HAP-1 (cell line): ENCODE measurements at regions not wholly inside any gene's neighbourhood (a gene's known extent, or its start where the extent isn't known, plus 50 kb on each side); places are given as distances from the start of the nearest gene placed in this dataset.

Source experiments
- DNase-seq, 2 experiments: peaks; one replicate each; pipeline ENCODE4 v3.0.0-alpha.2; 2016 to 2020; ENCODE audit warnings: low spot score in 2 of 2
- H3K27me3 ChIP-seq: fragments of 250-450 bp; sonication (Bioruptor Pico); 2 replicates; pipeline ENCODE4 v1.5.1; 2020; ENCODE audit warnings: low read depth, mild to moderate bottlenecking, moderate library complexity
- H3K36me3 ChIP-seq: fragments of 250-450 bp; sonication (Bioruptor Pico); replicated peaks from 2 replicates; pipeline ENCODE4 v1.5.1; 2020; ENCODE audit warnings: mild to moderate bottlenecking
- H3K4me1 ChIP-seq: fragments of 250-450 bp; sonication (Bioruptor Pico); 2 replicates; pipeline ENCODE4 v1.5.1; 2020; ENCODE audit warnings: mild to moderate bottlenecking
- H3K4me3 ChIP-seq: fragments of 250-450 bp; sonication (Bioruptor Pico); 2 replicates; pipeline ENCODE4 v1.5.1; 2020; ENCODE audit warnings: mild to moderate bottlenecking, moderate library complexity
- H3K9me3 ChIP-seq: fragments of 250-450 bp; sonication (Bioruptor Pico); 2 replicates; pipeline ENCODE4 v1.5.1; 2020; ENCODE audit warnings: mild to moderate bottlenecking, moderate library complexity
- in situ Hi-C: fragments of 300-500 bp; cut with MboI; formaldehyde crosslinking; loops from 3 replicates; pipeline ENCODE4 v1.14.3; 2020; ENCODE audit warnings: low sequenced_read_pairs, inconsistent platforms, mixed read lengths

GRCh38 chr2:235244255-235245220 lies 249.3 kb upstream of the AGAP1 start:
- H3K4me1 ChIP-seq = no peaks in the 10 kb centered on the region
- in situ Hi-C loops = no loop called here
- no peaks in the 10 kb centered on the region for H3K27me3 ChIP-seq
- H3K36me3 ChIP-seq = no peaks in the 10 kb centered on the region
- no peak for DNase-seq
- no peaks in the 10 kb centered on the region; the same call in 1 of the 2 replicates for H3K9me3 ChIP-seq
- H3K4me3 ChIP-seq = no peak overlapping the region

- Histone ChIP-seq H3K36me3 (no peaks in the 10 kb centered on the region), H3K4me3 (no peak overlapping the region), H3K4me1 (no peaks in the 10 kb centered on the region), H3K9me3 (no peaks in the 10 kb centered on the region; the same call in 1 of the 2 replicates), H3K27me3 (no peaks in the 10 kb centered on the region)
- in situ Hi-C loops = no loop called here
- DNase-seq = no peak
These were observed 246.8 kb upstream of the AGAP1 start for GRCh38 chr2:235247001-235247400.

- Histone ChIP-seq H3K27me3 (no peaks in the 10 kb centered on the region), H3K4me3 (no peak overlapping the region), H3K9me3 (no peaks in the 10 kb centered on the region), H3K36me3 (no peaks in the 10 kb centered on the region), H3K4me1 (no peaks in the 10 kb centered on the region)
- in situ Hi-C loops = no loop called here
- no peak for DNase-seq
These were observed 238.2 kb upstream of the AGAP1 start for GRCh38 chr2:235255693-235256092.

GRCh38 chr2:235257590-235257989 lies 236.3 kb upstream of the AGAP1 start:
- H3K4me1 ChIP-seq = no peaks in the 10 kb centered on the region
- no peaks in the 10 kb centered on the region for H3K27me3 ChIP-seq
- no peaks in the 10 kb centered on the region for H3K9me3 ChIP-seq
- no peak for DNase-seq
- H3K4me3 ChIP-seq = no peak overlapping the region
- H3K36me3 ChIP-seq = no peaks in the 10 kb centered on the region
- in situ Hi-C loops = no loop called here

- Histone ChIP-seq H3K4me3 (no peak overlapping the region), H3K4me1 (no peaks in the 10 kb centered on the region), H3K9me3 (no peaks in the 10 kb centered on the region), H3K27me3 (no peaks in the 10 kb centered on the region), H3K36me3 (no peaks in the 10 kb centered on the region)
- in situ Hi-C loops = no loop called here
- DNase-seq = no peak
These were observed 231.1 kb upstream of the AGAP1 start for GRCh38 chr2:235262750-235263149.

GRCh38 chr2:235263205-235264120 lies 230.4 kb upstream of the AGAP1 start:
- no peak overlapping the region for H3K4me3 ChIP-seq
- peak in 1 of 2 experiments; percentile 11 for DNase-seq
- H3K4me1 ChIP-seq = no peaks in the 10 kb centered on the region
- H3K27me3 ChIP-seq = no peaks in the 10 kb centered on the region
- no peaks in the 10 kb centered on the region for H3K36me3 ChIP-seq
- H3K9me3 ChIP-seq = no peaks in the 10 kb centered on the region
- in situ Hi-C loops = no loop called here

GRCh38 chr2:235264121-235264493 lies 229.7 kb upstream of the AGAP1 start:
- no peak for DNase-seq

GRCh38 chr2:235264512-235264911 lies 229.3 kb upstream of the AGAP1 start:
- Histone ChIP-seq H3K27me3 (no peaks in the 10 kb centered on the region), H3K9me3 (no peaks in the 10 kb centered on the region), H3K4me1 (no peaks in the 10 kb centered on the region), H3K36me3 (no peaks in the 10 kb centered on the region), H3K4me3 (no peak overlapping the region)
- no peak for DNase-seq
- in situ Hi-C loops = no loop called here

More at GRCh38 chr2:235264121-235264493, 229.7 kb upstream of the AGAP1 start:
- in situ Hi-C loops = no loop called here
- Histone ChIP-seq H3K4me3 (no peak overlapping the region), H3K36me3 (no peaks in the 10 kb centered on the region), H3K27me3 (no peaks in the 10 kb centered on the region), H3K9me3 (no peaks in the 10 kb centered on the region), H3K4me1 (no peaks in the 10 kb centered on the region)

- DNase-seq = no peak
- in situ Hi-C loops = no loop called here
- H3K36me3 ChIP-seq = no peaks in the 10 kb centered on the region
- H3K9me3 ChIP-seq = no peaks in the 10 kb centered on the region
- no peaks in the 10 kb centered on the region for H3K4me1 ChIP-seq
- no peak overlapping the region for H3K4me3 ChIP-seq
- no peaks in the 10 kb centered on the region; the same call in 1 of the 2 replicates for H3K27me3 ChIP-seq
These were observed 228.4 kb upstream of the AGAP1 start for GRCh38 chr2:235265348-235265965.

- peaks cover 6% of the 10 kb centered on the region; the same call in 1 of the 2 replicates for H3K27me3 ChIP-seq
- H3K4me1 ChIP-seq = no peaks in the 10 kb centered on the region
- no peak overlapping the region for H3K4me3 ChIP-seq
- DNase-seq = no peak
- no peaks in the 10 kb centered on the region for H3K36me3 ChIP-seq
- in situ Hi-C loops = no loop called here
- no peaks in the 10 kb centered on the region for H3K9me3 ChIP-seq
These were observed 226.6 kb upstream of the AGAP1 start for GRCh38 chr2:235267251-235267650.

GRCh38 chr2:235268535-235268934 lies 225.3 kb upstream of the AGAP1 start:
- Histone ChIP-seq H3K4me1 (no peaks in the 10 kb centered on the region), H3K36me3 (no peaks in the 10 kb centered on the region), H3K9me3 (no peaks in the 10 kb centered on the region), H3K27me3 (peaks cover 6% of the 10 kb centered on the region; the same call in 1 of the 2 replicates), H3K4me3 (no peak overlapping the region)
- DNase-seq = no peak
- in situ Hi-C loops = no loop called here

- H3K4me1 ChIP-seq = no peaks in the 10 kb centered on the region
- H3K4me3 ChIP-seq = no peak overlapping the region
- H3K27me3 ChIP-seq = peaks cover 6% of the 10 kb centered on the region; the same call in 1 of the 2 replicates
- no peaks in the 10 kb centered on the region for H3K36me3 ChIP-seq
- DNase-seq = no peak
- in situ Hi-C loops = no loop called here
- no peaks in the 10 kb centered on the region for H3K9me3 ChIP-seq
These were observed 223.6 kb upstream of the AGAP1 start for GRCh38 chr2:235270291-235270690.

- no peak for DNase-seq
- H3K4me3 ChIP-seq = no peak overlapping the region
These were observed 222.9 kb upstream of the AGAP1 start for GRCh38 chr2:235270956-235271355.

More at GRCh38 chr2:235270956-235271355, 222.9 kb upstream of the AGAP1 start:
- no peaks in the 10 kb centered on the region for H3K9me3 ChIP-seq
- H3K36me3 ChIP-seq = no peaks in the 10 kb centered on the region
- peaks cover 6% of the 10 kb centered on the region; the same call in 1 of the 2 replicates for H3K27me3 ChIP-seq
- in situ Hi-C loops = no loop called here
- no peaks in the 10 kb centered on the region for H3K4me1 ChIP-seq
